Ascending aorta (tissue), 2 donors: ENCODE measurements at regions not wholly inside any gene's neighbourhood (a gene's known extent, or its start where the extent isn't known, plus 50 kb on each side); places are given as distances from the start of the nearest gene placed in this dataset.

ENCODE experiments used
- DNase-seq, 2 donors: peaks; one replicate each; pipeline ENCODE4 v3.0.0-alpha.2; 2019; ENCODE audit warnings: low spot score in 2 of 2
- H3K27ac ChIP-seq, 2 donors: fragments of 200-600 bp; sonication (generic); one replicate each; pipeline ENCODE4 v1.5.1; 2016 to 2017; ENCODE audit warnings: mild to moderate bottlenecking in 1 of 2
- H3K27me3 ChIP-seq: fragments of 200-600 bp; sonication (generic); one replicate; pipeline ENCODE4 v1.5.1; 2017
- H3K36me3 ChIP-seq, 2 donors: fragments of 200-600 bp; sonication (generic); one replicate each; pipeline ENCODE4 v1.5.1; 2016
- H3K4me1 ChIP-seq, 2 donors: fragments of 200-600 bp; sonication (generic); one replicate each; pipeline ENCODE4 v1.5.1; 2016 to 2017; ENCODE audit warnings: mild to moderate bottlenecking in 1 of 2
- H3K4me3 ChIP-seq, 2 donors: fragments of 200-600 bp; sonication (generic); one replicate each; pipeline ENCODE4 v1.5.1; 2016 to 2017; ENCODE audit warnings: mild to moderate bottlenecking in 1 of 2
- H3K9me3 ChIP-seq, 2 donors: fragments of 200-600 bp; sonication (generic); one replicate each; pipeline ENCODE4 v1.5.1; 2016
- CTCF ChIP-seq, 3 experiments: fragments of 200-600 bp in 2 of 3; fragments of 450-650 bp in 1 of 3; sonication (generic) in 2 of 3; IDR thresholded peaks; one replicate each; pipeline ENCODE4 v1.5.1; 2016 to 2019; ENCODE audit warnings: antibody characterized with exemption in 3 of 3, mild to moderate bottlenecking in 1 of 3, moderate library complexity in 1 of 3
- intact Hi-C: fragments of 100-400 bp; cut with DNase I; formaldehyde crosslinking; loops from one replicate; pipeline ENCODE4 v1.15.1; 2023

DNA sequence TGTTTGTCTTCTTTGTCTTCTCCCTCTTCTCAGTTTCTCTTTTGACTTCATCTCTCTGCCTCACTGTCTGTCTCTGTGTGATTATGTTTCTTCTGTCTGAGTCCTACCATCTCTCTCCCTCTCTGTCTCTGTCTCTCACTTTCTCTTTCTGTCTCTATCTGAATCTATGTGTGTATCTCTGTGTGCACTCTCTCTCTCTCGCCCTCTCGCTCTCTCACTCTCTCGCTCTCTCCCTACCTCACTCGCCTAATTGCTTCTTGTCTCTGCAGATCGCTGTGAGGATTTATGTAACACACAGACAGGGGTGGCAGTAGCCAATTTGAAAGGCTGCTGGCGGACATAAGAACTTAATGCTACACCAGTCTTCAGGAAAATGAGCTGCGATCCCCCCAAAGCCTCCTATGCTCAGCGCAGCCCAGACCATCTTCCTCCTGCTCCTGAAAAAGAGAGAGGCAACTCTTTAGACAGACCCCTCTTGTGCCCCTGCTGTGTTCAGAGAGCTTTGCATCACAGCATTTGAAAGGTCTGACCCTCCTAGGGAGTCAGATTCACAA lies 140.9 kb downstream of the CCT6B start:
- Histone ChIP-seq H3K27ac (no peak overlapping the region), H3K36me3 (no peaks in the 10 kb centered on the region), H3K9me3 (no peaks in the 10 kb centered on the region), H3K4me1 (no peaks in the 10 kb centered on the region), H3K27me3 (no peaks in the 10 kb centered on the region), H3K4me3 (no peak overlapping the region)
- intact Hi-C loops, result no loop called here
- no peak for TF ChIP-seq CTCF (IDR thresholded peaks at IDR 0.05)
- DNase-seq, result no peak

DNA sequence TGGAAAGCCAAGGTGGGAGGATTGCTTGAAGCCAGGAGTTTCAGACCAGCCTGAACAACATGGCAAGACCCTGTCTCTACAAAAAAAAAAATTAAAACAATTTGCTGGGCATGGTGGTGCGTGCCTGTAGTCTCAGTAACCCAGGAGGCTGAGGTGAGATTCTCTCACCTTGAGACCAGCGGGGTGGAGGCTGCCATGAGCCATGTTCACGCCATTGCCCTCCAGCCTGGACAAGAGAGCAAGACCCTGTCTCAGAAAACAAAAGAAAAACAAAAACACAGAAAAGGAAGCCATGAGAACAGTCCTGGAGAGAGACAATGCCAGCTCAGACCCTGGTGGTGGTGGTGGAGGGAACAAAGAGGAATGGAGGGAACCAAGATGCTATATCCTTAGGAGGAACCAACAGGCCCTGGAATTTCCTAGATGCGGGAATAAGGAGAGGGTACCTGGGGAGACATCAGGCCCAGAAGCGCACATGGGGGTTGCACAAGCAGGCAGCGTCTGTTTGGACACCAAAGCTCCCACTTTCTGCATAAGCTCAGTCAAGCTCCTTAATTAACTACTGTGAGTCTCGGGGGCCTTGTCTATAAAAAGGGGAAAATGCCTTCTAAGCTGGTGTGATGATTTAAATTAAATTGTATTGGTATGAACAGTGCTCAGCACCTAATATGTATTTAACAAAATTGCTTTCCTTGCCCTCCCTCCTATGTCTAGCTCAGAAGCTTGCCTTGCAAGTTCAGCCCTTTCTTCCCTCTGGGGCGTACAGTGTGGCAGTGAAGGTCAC lies 143.8 kb downstream of the CCT6B start:
- Histone ChIP-seq H3K4me1 (no peaks in the 10 kb centered on the region), H3K4me3 (no peak overlapping the region), H3K9me3 (no peaks in the 10 kb centered on the region), H3K36me3 (no peaks in the 10 kb centered on the region), H3K27me3 (no peaks in the 10 kb centered on the region), H3K27ac (no peak overlapping the region)
- no peak for DNase-seq
- no peak for TF ChIP-seq CTCF (IDR thresholded peaks at IDR 0.05)
- intact Hi-C loops, result no loop called here

- no peak overlapping the region for H3K4me3 ChIP-seq
- no peak for TF ChIP-seq CTCF (IDR thresholded peaks at IDR 0.05)
- no peaks in the 10 kb centered on the region for H3K36me3 ChIP-seq
- H3K4me1 ChIP-seq, result no peaks in the 10 kb centered on the region
- H3K27me3 ChIP-seq, result no peaks in the 10 kb centered on the region
- H3K27ac ChIP-seq, result no peak overlapping the region
- intact Hi-C loops, result no loop called here
- H3K9me3 ChIP-seq, result no peaks in the 10 kb centered on the region
- no peak for DNase-seq
These were observed 144.4 kb downstream of the CCT6B start for GRCh38 chr17:34816848-34817247.

- H3K27me3 ChIP-seq, result no peaks in the 10 kb centered on the region
- no peak for TF ChIP-seq CTCF (IDR thresholded peaks at IDR 0.05)
- intact Hi-C loops, result no loop called here
These were observed 148.0 kb downstream of the CCT6B start for GRCh38 chr17:34813290-34813689.

DNA sequence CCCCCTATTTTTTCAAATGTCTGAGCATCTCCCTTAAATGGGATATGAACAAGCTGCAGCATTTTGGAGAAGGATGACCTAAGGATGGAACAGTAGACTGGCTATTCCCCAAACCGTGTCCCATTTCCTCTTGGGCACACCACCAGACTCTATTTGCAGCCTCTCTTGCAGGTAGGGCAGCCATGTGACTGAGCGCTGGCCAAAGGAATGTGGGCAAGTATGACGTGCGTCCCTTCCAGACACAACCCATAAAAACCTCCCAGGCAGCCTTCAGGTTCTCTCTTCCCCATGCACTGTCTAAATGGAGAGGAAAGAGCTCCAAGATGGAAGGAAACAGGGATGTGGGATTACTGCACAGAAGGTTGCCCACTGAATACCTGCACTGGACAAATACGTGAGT lies 149.7 kb downstream of the CCT6B start:
- Histone ChIP-seq H3K27ac (no peak overlapping the region), H3K4me3 (no peak overlapping the region), H3K4me1 (no peaks in the 10 kb centered on the region), H3K27me3 (no peaks in the 10 kb centered on the region), H3K9me3 (no peaks in the 10 kb centered on the region), H3K36me3 (no peaks in the 10 kb centered on the region)
- DNase-seq, result no peak
- intact Hi-C loops, result no loop called here
- no peak for TF ChIP-seq CTCF (IDR thresholded peaks at IDR 0.05)

More at GRCh38 chr17:34813290-34813689, 148.0 kb downstream of the CCT6B start:
- Histone ChIP-seq H3K9me3 (no peaks in the 10 kb centered on the region), H3K4me1 (no peaks in the 10 kb centered on the region), H3K36me3 (no peaks in the 10 kb centered on the region), H3K4me3 (no peak overlapping the region), H3K27ac (no peak overlapping the region)
- DNase-seq, result no peak
